ENCODE measurements at regions not wholly inside any gene's neighbourhood (a gene's known extent, or its start where the extent isn't known, plus 50 kb on each side); places are given as distances from the start of the nearest gene placed in this dataset.

- no peak overlapping the region for H3K4me3 ChIP-seq (ENCODE audit: low read length in 2 of 2)
- H3K9me3 ChIP-seq (ENCODE audit: control insufficient read depth, low read length): no peaks in the 10 kb centered on the region
- no peaks in the 10 kb centered on the region for H3K4me1 ChIP-seq (ENCODE audit: control insufficient read depth in 1 of 2, insufficient read depth in 2 of 2, low read length in 2 of 2)
- intact Hi-C loops (cut with DNase I): loop anchor here in 1 of 2 donors (10.0 kb wide), 1 partner anchor 119 kb away; the partner anchor contains the start of gene DAB2
- no peaks in the 10 kb centered on the region for H3K27me3 ChIP-seq (ENCODE audit: control insufficient read depth in 1 of 2, insufficient read depth in 2 of 2, low read length in 1 of 2)
- DNase-seq: no peak
- no peaks in the 10 kb centered on the region for H3K36me3 ChIP-seq (ENCODE audit: control insufficient read depth in 1 of 2, insufficient read depth in 2 of 2, low read length in 1 of 2)
- WGBS, 2 donors: 87 to 90% methylated on average over 3 of the region's 3 CpGs
- no peak overlapping the region for H3K27ac ChIP-seq (ENCODE audit: low read depth in 1 of 2, low read length in 2 of 2)
- ATAC-seq (ENCODE audit: low FRiP score): no peak
These were observed 118.6 kb upstream of the DAB2 start for GRCh38 chr5:39543335-39543734.

- Histone ChIP-seq H3K9me3 (ENCODE audit: control insufficient read depth, low read length) (no peaks in the 10 kb centered on the region), H3K27me3 (ENCODE audit: control insufficient read depth in 1 of 2, insufficient read depth in 2 of 2, low read length in 1 of 2) (no peaks in the 10 kb centered on the region), H3K27ac (ENCODE audit: low read depth in 1 of 2, low read length in 2 of 2) (no peak overlapping the region), H3K36me3 (ENCODE audit: control insufficient read depth in 1 of 2, insufficient read depth in 2 of 2, low read length in 1 of 2) (no peaks in the 10 kb centered on the region), H3K4me1 (ENCODE audit: control insufficient read depth in 1 of 2, insufficient read depth in 2 of 2, low read length in 2 of 2) (no peaks in the 10 kb centered on the region), H3K4me3 (ENCODE audit: low read length in 2 of 2) (no peak overlapping the region)
- WGBS, 2 donors: 83 to 87% methylated on average over 3 of the region's 3 CpGs
- intact Hi-C loops (cut with DNase I): loop anchor here in 1 of 2 donors (10.0 kb wide), 1 partner anchor 118 kb away; the partner anchor contains the start of gene DAB2
- DNase-seq: no peak
- ATAC-seq (ENCODE audit: low FRiP score): no peak
These were observed 117.9 kb upstream of the DAB2 start for GRCh38 chr5:39542511-39543285.

- Histone ChIP-seq H3K27ac (ENCODE audit: low read depth in 1 of 2, low read length in 2 of 2) (no peak overlapping the region), H3K27me3 (ENCODE audit: control insufficient read depth in 1 of 2, insufficient read depth in 2 of 2, low read length in 1 of 2) (no peaks in the 10 kb centered on the region), H3K4me3 (ENCODE audit: low read length in 2 of 2) (no peak overlapping the region), H3K9me3 (ENCODE audit: control insufficient read depth, low read length) (no peaks in the 10 kb centered on the region), H3K4me1 (ENCODE audit: control insufficient read depth in 1 of 2, insufficient read depth in 2 of 2, low read length in 2 of 2) (no peaks in the 10 kb centered on the region), H3K36me3 (ENCODE audit: control insufficient read depth in 1 of 2, insufficient read depth in 2 of 2, low read length in 1 of 2) (no peaks in the 10 kb centered on the region)
- ATAC-seq (ENCODE audit: low FRiP score) (no peak), DNase-seq (no peak)
- intact Hi-C loops (cut with DNase I): loop anchor here in 1 of 2 donors (10.0 kb wide), 1 partner anchor 117 kb away; the partner anchor contains the start of gene DAB2
- 85 to 87% methylated on average over 5 of the region's 5 CpGs for WGBS, 2 donors
These were observed 117.1 kb upstream of the DAB2 start for GRCh38 chr5:39541920-39542319.

- Histone ChIP-seq H3K36me3 (ENCODE audit: control insufficient read depth in 1 of 2, insufficient read depth in 2 of 2, low read length in 1 of 2) (no peaks in the 10 kb centered on the region), H3K4me3 (ENCODE audit: low read length in 2 of 2) (no peak overlapping the region), H3K27me3 (ENCODE audit: control insufficient read depth in 1 of 2, insufficient read depth in 2 of 2, low read length in 1 of 2) (no peaks in the 10 kb centered on the region), H3K9me3 (ENCODE audit: control insufficient read depth, low read length) (no peaks in the 10 kb centered on the region), H3K4me1 (ENCODE audit: control insufficient read depth in 1 of 2, insufficient read depth in 2 of 2, low read length in 2 of 2) (no peaks in the 10 kb centered on the region), H3K27ac (ENCODE audit: low read depth in 1 of 2, low read length in 2 of 2) (no peak overlapping the region)
- ATAC-seq (ENCODE audit: low FRiP score) (no peak), DNase-seq (no peak)
- 63 to 64% methylated on average over 3 of the region's 3 CpGs for WGBS, 2 donors
- intact Hi-C loops (cut with DNase I): no loop called here
These were observed 114.7 kb upstream of the DAB2 start for GRCh38 chr5:39539470-39539869.

- Histone ChIP-seq H3K36me3 (ENCODE audit: control insufficient read depth in 1 of 2, insufficient read depth in 2 of 2, low read length in 1 of 2) (no peaks in the 10 kb centered on the region), H3K27ac (ENCODE audit: low read depth in 1 of 2, low read length in 2 of 2) (no peak overlapping the region), H3K4me3 (ENCODE audit: low read length in 2 of 2) (no peak overlapping the region), H3K27me3 (ENCODE audit: control insufficient read depth in 1 of 2, insufficient read depth in 2 of 2, low read length in 1 of 2) (no peaks in the 10 kb centered on the region), H3K9me3 (ENCODE audit: control insufficient read depth, low read length) (no peaks in the 10 kb centered on the region), H3K4me1 (ENCODE audit: control insufficient read depth in 1 of 2, insufficient read depth in 2 of 2, low read length in 2 of 2) (no peaks in the 10 kb centered on the region)
- intact Hi-C loops (cut with DNase I): no loop called here
- ATAC-seq (ENCODE audit: low FRiP score) (no peak), DNase-seq (no peak)
- 94 to 95% methylated on average over 3 of the region's 3 CpGs for WGBS, 2 donors
These were observed 109.9 kb upstream of the DAB2 start for GRCh38 chr5:39534690-39535089.

GRCh38 chr5:39533749-39534148 is 109.0 kb upstream of the DAB2 start:
- Histone ChIP-seq H3K4me1 (ENCODE audit: control insufficient read depth in 1 of 2, insufficient read depth in 2 of 2, low read length in 2 of 2) (peaks cover 0 to 2% of the 10 kb centered on the region in 2 donors), H3K27ac (ENCODE audit: low read depth in 1 of 2, low read length in 2 of 2) (no peak overlapping the region), H3K36me3 (ENCODE audit: control insufficient read depth in 1 of 2, insufficient read depth in 2 of 2, low read length in 1 of 2) (no peaks in the 10 kb centered on the region), H3K9me3 (ENCODE audit: control insufficient read depth, low read length) (no peaks in the 10 kb centered on the region), H3K27me3 (ENCODE audit: control insufficient read depth in 1 of 2, insufficient read depth in 2 of 2, low read length in 1 of 2) (no peaks in the 10 kb centered on the region), H3K4me3 (ENCODE audit: low read length in 2 of 2) (no peak overlapping the region)
- intact Hi-C loops (cut with DNase I): no loop called here
- ATAC-seq (ENCODE audit: low FRiP score) (no peak), DNase-seq (no peak)
- WGBS, 2 donors: 47 to 56% methylated on average over 3 of the region's 3 CpGs

- no peak overlapping the region for H3K27ac ChIP-seq (ENCODE audit: low read depth in 1 of 2, low read length in 2 of 2)
- peaks cover 0 to 2% of the 10 kb centered on the region in 2 donors for H3K4me1 ChIP-seq (ENCODE audit: control insufficient read depth in 1 of 2, insufficient read depth in 2 of 2, low read length in 2 of 2)
- no peak overlapping the region for H3K4me3 ChIP-seq (ENCODE audit: low read length in 2 of 2)
- H3K36me3 ChIP-seq (ENCODE audit: control insufficient read depth in 1 of 2, insufficient read depth in 2 of 2, low read length in 1 of 2): no peaks in the 10 kb centered on the region
- intact Hi-C loops (cut with DNase I): no loop called here
- no peaks in the 10 kb centered on the region for H3K9me3 ChIP-seq (ENCODE audit: control insufficient read depth, low read length)
- no peaks in the 10 kb centered on the region for H3K27me3 ChIP-seq (ENCODE audit: control insufficient read depth in 1 of 2, insufficient read depth in 2 of 2, low read length in 1 of 2)
- DNase-seq (no peak), ATAC-seq (ENCODE audit: low FRiP score) (no peak)
These were observed 107.7 kb upstream of the DAB2 start for GRCh38 chr5:39532511-39532910.

GRCh38 chr5:39531306-39531705 is 106.5 kb upstream of the DAB2 start:
- H3K36me3 ChIP-seq (ENCODE audit: control insufficient read depth in 1 of 2, insufficient read depth in 2 of 2, low read length in 1 of 2): no peaks in the 10 kb centered on the region
- peaks cover 0 to 2% of the 10 kb centered on the region in 2 donors for H3K27me3 ChIP-seq (ENCODE audit: control insufficient read depth in 1 of 2, insufficient read depth in 2 of 2, low read length in 1 of 2)
- no peaks in the 10 kb centered on the region for H3K9me3 ChIP-seq (ENCODE audit: control insufficient read depth, low read length)
- intact Hi-C loops (cut with DNase I): no loop called here
- no peak overlapping the region for H3K4me3 ChIP-seq (ENCODE audit: low read length in 2 of 2)
- DNase-seq (no peak), ATAC-seq (ENCODE audit: low FRiP score) (no peak)
- no peak overlapping the region for H3K27ac ChIP-seq (ENCODE audit: low read depth in 1 of 2, low read length in 2 of 2)
- H3K4me1 ChIP-seq (ENCODE audit: control insufficient read depth in 1 of 2, insufficient read depth in 2 of 2, low read length in 2 of 2): peaks cover 0 to 2% of the 10 kb centered on the region in 2 donors

GRCh38 chr5:39526914-39527477 is 102.2 kb upstream of the DAB2 start:
- Histone ChIP-seq H3K36me3 (ENCODE audit: control insufficient read depth in 1 of 2, insufficient read depth in 2 of 2, low read length in 1 of 2) (no peaks in the 10 kb centered on the region), H3K27ac (ENCODE audit: low read depth in 1 of 2, low read length in 2 of 2) (no peak overlapping the region), H3K4me3 (ENCODE audit: low read length in 2 of 2) (no peak overlapping the region), H3K9me3 (ENCODE audit: control insufficient read depth, low read length) (no peaks in the 10 kb centered on the region), H3K27me3 (ENCODE audit: control insufficient read depth in 1 of 2, insufficient read depth in 2 of 2, low read length in 1 of 2) (peaks cover 0 to 2% of the 10 kb centered on the region in 2 donors), H3K4me1 (ENCODE audit: control insufficient read depth in 1 of 2, insufficient read depth in 2 of 2, low read length in 2 of 2) (peaks cover 0 to 3% of the 10 kb centered on the region in 2 donors)
- intact Hi-C loops (cut with DNase I): no loop called here
- DNase-seq (no peak), ATAC-seq (ENCODE audit: low FRiP score) (peak; percentile 77)
- WGBS, 2 donors: 76 to 85% methylated on average over 7 of the region's 7 CpGs

Data from aorta (tissue), 5 donors.